ENCODE measurements at regions not wholly inside any gene's neighbourhood (a gene's known extent, or its start where the extent isn't known, plus 50 kb on each side); places are given as distances from the start of the nearest gene placed in this dataset.

GRCh38 chr5:6235726-6236125, 142.6 kb downstream of the MED10 start:
- no peak for DNase-seq

GRCh38 chr5:6228257-6229250, 149.8 kb downstream of the MED10 start:
- DNase-seq, result no peak

- no peak for DNase-seq
These were observed 153.2 kb downstream of the MED10 start for GRCh38 chr5:6225121-6225607.

DNA sequence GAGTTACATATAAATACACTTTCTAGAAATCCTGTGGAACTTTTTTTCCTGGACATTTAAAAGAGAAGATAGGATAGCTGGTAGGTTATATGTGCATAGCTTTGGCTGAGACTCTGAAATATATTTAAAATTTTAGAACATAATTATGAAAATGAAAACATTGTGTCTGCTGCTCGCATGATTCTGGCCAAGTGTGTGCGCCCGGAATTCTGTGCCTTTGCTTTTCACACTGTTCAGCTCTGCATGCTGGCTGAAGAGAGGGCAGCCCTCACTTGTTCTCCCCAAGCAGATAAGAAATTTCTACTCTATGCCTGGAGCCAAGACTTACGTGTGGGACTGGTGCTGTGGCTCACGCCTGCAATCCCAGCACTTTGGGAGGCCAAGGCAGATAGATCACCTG, 153.9 kb downstream of the MED10 start:
- no peak for DNase-seq

DNA sequence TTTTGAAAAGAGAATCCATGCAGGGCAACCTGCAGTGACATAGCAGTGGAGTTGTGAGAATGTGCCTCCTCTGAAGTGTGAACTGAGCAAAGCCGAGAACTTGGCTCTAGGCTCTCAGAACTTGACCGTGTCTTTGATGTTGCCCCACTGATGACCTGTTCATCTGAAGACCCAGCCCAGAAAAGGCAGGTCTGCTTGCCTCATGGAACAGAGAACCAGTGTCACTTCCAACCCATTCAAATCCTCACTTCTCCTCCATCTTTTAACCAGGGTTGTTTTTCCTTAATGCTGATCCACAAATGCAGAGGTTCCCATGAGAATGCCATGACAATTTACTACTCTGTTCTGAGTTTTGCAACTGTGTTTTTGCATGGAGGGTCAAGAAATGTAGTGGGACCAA, 155.4 kb downstream of the MED10 start:
- no peak for DNase-seq

DNA sequence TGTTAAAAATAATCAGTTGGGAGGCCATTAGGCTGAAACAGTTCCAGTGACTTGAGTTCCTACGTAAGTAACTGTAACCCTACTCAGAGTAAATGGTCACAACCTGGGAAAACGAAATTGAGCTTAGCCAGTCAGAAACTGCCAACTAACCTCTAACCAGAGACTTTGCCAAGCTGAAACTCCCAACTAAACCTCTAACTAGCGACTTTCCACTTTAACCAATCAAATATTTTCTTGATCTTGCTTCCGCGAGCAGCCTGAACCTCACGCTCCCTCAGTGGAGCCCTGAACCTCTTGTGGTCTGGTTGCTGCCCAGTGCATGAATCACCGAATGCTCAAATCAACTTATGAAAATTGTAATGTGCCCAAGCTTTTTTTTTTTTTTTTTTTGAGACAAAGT, 156.2 kb downstream of the MED10 start:
- DNase-seq, result no peak

DNA sequence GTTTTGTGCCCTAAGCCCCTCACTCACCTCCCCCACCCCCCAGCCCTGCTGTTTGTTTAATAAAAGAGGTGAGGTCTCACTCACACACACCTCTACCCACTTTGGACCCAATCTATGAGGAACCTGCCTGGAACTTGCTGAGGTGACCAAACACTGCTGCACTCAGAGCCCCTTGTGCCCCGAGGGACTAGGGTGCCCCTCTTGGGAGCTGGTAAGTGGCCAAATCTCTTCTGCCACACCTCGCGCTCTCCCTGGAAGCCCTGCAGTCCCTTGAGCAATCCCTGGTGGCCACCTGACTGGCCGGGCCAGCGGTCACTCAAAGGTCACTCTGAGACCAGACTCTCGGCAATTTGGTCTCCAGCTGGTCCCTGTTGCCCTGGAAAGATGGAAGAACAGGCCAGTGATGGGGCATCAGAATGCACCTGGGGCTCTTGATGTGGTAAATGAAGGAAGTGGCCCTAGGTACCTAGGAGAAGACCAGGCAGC, 157.2 kb downstream of the MED10 start:
- no peak for DNase-seq

DNA sequence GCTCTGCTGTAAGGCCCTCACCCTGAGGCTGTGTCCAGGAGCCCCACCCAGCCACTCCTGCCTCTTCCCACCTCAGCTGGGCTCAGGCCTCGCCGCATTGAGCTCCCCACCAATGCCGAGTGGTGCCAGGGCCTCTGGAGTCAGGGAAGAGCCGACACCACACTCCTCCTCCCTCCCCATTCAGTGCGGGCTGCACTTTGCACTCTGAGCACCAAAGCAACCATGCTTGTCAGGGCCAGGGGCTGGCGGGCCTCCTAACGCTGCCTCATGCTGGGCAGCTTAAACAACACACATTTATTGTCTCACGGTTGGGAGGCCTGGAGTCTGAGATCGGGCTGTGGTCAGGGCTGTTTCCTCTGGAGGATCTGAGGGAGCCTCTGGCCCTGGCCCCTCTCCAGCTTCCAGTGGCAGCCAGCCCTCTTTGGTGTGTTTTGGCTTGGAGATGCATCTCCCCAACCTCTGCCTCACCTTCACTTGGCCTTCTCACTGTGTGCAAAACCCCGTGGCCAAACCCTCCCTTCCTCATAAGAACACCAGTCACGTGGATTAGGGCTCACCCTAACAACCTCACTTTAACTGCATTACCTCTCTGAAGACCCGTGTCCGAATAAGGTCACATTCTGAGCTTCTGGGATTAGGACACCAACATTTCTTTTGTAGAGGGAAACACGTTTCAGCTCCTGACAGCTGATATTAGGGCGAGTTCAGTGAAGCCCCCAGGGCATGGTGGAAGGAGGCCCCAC, 157.8 kb downstream of the MED10 start:
- no peak for DNase-seq

DNA sequence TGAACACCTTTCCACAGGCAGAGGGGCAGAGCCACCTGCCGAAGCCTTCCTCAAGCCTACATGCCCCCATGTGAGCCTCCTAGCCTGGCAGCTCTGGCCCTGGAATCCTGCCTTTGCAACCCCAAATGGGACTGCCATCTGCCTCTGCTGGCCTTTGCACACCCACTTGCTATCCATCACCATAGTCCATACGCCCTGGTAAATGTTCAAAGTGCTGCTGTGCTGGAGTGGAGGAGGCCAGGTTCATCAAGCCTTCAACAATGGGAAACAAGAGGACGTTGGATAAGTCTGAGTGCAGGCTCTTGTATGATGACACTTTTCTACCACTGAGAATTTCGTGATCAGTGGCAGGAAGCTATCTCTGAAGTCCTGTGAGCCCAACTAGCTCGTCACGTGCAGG, 159.8 kb downstream of the MED10 start:
- no peak for DNase-seq

DNA sequence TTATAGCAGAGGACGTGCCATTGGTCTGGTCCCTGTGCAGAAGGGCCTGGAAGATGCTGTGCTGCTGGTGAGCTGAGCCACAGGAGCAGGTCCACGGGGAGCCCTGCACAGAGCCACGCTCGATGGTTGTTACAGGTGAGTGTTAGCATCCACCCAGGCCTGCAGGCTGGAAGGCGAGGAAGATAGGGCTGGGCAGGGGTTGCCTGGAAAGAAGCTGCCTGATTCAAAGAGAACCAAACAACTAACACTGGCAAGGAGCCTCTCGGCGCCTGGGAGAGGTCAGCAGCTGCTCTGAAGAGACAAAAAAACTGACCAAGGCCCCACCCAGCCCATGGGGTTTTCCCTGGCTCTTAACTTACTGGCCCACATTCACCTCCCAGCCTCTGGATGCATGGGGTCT, 160.2 kb downstream of the MED10 start:
- DNase-seq, result no peak

- DNase-seq, result no peak
These were observed 161.8 kb downstream of the MED10 start for GRCh38 chr5:6216471-6217075.

DNA sequence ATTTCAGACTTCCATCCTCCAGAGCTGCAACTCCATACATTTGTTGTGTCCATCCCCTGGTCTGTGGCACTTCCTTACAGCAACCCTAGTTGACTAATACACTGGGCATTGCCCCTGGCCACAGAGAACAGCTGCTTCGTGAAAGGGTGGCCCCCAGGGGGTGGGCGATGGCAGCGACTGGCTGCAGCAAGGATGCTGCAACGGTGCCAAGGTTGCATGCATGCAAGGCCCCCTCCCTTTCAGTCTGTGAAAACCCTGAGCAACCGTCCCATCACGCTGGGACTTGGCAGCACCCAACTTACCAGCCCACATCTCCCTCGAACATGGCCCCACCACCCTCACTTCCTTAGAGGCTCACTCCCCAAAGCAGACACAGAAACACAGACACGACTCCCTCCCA, 162.5 kb downstream of the MED10 start:
- DNase-seq, result no peak

DNA sequence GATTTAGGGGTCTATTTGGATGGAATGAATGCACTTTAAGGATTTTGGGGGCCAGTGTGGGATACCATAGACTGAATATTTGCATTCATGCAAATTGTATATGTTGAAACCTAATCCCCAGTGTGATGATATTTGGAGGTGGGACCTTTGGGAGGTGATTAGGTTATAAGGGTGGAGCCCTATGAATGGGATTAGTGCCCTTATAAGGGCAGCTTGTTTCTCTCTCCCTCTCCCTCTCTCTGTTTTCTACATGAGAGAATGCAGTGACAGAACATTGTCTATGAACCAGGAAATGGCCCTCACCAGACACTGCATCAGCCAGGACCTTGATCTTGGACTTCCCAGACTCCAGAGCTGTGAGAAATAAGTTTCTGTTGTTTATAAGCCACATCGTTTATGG, 166.1 kb downstream of the MED10 start:
- DNase-seq, result no peak

DNA sequence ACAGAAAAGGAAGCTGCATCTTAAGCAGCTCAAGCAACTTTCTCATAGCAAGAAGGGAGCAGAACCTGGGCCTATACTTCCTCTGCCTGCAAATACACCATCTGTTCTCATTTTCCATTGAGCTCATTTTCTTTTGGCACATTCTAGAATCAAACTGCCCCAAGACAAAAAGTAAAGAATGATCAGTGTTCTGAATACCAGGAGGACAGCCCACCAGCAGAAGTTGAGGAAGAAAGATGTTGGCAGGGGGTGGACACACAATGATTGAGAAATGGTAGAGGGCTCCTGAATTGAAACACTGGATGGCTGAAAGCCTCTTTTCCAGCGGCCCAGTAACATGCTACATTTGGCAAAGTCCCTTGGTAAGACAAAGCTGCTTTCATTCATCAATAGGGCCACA, 171.8 kb downstream of the MED10 start:
- DNase-seq, result no peak

GRCh38 chr5:6202968-6203365, 175.4 kb downstream of the MED10 start:
- no peak for DNase-seq

- no peak for DNase-seq
These were observed 176.0 kb downstream of the MED10 start for GRCh38 chr5:6202149-6202967.

DNA sequence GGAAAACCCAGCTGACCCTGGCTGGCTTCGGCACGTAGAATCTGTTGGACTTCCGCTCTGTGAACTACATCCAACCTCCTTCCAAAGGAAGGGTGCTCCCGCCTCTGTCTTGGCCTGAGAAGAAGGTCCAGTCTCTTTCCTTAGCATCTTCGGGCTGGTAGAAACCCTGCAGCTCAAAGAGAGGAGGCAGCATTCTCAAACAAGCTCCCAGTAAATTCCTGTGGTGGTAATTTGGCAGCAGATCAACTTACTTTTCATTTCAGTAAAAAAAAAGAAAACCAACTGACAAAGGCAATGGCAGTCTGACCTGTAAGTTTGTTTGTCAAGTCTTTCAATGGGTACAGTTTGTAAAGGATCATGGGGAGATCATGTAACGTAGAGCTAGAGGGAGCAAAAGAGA, 176.7 kb downstream of the MED10 start:
- DNase-seq, result no peak

DNA sequence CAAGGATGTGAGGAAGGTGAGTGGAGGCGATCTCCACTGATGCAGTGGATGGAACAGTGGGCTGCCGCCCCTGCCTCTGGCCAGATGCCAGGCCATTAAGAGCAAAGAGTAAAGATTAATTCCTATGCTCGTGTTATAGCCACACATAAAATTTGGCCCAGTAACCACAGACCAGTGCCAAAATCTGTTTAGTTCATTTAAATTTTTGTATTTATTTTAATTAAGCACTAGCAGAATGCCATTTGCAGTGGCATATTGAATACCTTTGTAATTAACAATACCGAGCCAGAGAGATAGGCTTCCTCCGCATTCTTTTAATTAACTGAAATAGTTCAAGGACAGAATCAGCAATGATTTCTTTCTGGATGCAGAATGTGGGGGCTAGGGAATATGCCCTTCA, 179.8 kb downstream of the MED10 start:
- no peak for DNase-seq

GRCh38 chr5:6197427-6197826, 180.9 kb downstream of the MED10 start:
- no peak for DNase-seq

- no peak for DNase-seq
These were observed 182.5 kb downstream of the MED10 start for GRCh38 chr5:6195711-6196358.

DNA sequence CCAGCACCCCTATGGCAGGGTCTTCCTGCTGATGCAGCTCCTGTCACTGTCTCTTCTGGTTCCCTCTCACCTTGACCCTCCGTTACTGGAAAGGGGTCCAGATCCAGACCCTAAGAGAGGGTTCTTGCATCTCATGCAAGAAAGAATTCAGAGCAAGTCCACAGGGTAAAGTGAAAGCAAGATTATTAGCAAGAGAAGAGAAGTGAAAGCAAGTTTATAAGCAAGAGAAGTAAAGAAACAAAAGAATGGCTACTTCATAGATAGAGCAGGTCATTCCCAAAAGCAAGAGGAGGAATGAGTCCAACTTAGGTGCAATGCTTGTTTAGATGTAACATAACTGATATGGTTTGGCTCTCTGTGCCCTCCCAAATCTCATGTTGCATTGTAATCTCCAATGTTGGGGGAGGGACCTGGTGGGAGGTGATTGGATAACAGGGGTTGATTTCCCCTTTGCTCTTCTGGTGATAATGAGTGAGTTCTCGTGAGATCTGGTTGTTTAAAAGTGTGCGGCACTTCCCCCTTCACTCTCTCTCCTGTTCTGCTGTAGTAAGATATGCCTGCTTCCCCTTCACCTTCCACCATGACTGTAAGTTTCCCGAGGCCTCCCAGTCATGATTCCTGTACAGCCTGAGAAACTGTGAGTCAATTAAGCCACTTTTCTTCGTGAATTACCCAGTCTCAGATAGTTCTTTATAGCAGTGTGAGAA, 183.3 kb downstream of the MED10 start:
- no peak for DNase-seq
